ENCODE measurements at regions not wholly inside any gene's neighbourhood (a gene's known extent, or its start where the extent isn't known, plus 50 kb on each side); places are given as distances from the start of the nearest gene placed in this dataset.

DNA sequence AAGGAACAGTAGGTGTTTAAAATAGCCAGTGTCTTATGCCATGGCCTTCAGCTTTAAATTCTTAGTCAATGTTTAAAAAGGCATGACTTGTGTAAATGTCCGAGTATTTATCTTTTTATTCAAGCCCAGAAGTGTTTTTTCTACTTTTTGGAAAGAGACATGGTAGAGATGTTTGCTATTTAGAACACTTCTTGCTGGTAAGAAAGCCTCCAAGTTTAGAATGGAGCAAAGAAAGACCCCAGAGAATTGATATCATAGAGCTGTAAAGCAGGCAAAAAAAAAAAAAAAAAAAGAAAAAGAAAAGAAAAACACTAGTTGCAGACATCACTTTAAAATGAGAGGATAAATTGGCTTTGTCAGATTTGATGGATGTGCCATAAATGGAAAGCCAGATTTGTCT is 375.1 kb downstream of the TMEM167A start:
- TF ChIP-seq, protein P1, sequence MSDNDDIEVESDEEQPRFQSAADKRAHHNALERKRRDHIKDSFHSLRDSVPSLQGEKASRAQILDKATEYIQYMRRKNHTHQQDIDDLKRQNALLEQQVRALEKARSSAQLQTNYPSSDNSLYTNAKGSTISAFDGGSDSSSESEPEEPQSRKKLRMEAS (CRISPR knock-in tag; IDR thresholded peaks at IDR 0.05): no peak
- TF ChIP-seq, protein P2, sequence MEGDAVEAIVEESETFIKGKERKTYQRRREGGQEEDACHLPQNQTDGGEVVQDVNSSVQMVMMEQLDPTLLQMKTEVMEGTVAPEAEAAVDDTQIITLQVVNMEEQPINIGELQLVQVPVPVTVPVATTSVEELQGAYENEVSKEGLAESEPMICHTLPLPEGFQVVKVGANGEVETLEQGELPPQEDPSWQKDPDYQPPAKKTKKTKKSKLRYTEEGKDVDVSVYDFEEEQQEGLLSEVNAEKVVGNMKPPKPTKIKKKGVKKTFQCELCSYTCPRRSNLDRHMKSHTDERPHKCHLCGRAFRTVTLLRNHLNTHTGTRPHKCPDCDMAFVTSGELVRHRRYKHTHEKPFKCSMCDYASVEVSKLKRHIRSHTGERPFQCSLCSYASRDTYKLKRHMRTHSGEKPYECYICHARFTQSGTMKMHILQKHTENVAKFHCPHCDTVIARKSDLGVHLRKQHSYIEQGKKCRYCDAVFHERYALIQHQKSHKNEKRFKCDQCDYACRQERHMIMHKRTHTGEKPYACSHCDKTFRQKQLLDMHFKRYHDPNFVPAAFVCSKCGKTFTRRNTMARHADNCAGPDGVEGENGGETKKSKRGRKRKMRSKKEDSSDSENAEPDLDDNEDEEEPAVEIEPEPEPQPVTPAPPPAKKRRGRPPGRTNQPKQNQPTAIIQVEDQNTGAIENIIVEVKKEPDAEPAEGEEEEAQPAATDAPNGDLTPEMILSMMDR (IDR thresholded peaks at IDR 0.05): no peak
- TF ChIP-seq ZNF671 (CRISPR knock-in tag; IDR thresholded peaks at IDR 0.05) (no peak), SMAD3 (CRISPR knock-in tag; IDR thresholded peaks at IDR 0.05; ENCODE audit: borderline replicate concordance) (no peak), NR3C1 (CRISPR knock-in tag; conservative IDR thresholded peaks at IDR 0.05; ENCODE audit: low read depth) (no peak), GABPB1 (CRISPR knock-in tag; IDR thresholded peaks at IDR 0.05) (no peak), CBFB (CRISPR knock-in tag; IDR thresholded peaks at IDR 0.05; ENCODE audit: low read depth) (no peak), TEAD1 (CRISPR knock-in tag; IDR thresholded peaks at IDR 0.05) (no peak), NFYB (CRISPR knock-in tag; conservative IDR thresholded peaks at IDR 0.05; ENCODE audit: low read depth) (no peak)
- TF ChIP-seq, protein P3, sequence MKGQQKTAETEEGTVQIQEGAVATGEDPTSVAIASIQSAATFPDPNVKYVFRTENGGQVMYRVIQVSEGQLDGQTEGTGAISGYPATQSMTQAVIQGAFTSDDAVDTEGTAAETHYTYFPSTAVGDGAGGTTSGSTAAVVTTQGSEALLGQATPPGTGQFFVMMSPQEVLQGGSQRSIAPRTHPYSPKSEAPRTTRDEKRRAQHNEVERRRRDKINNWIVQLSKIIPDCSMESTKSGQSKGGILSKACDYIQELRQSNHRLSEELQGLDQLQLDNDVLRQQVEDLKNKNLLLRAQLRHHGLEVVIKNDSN (CRISPR knock-in tag; IDR thresholded peaks at IDR 0.05): no peak
- TF ChIP-seq, protein P4, sequence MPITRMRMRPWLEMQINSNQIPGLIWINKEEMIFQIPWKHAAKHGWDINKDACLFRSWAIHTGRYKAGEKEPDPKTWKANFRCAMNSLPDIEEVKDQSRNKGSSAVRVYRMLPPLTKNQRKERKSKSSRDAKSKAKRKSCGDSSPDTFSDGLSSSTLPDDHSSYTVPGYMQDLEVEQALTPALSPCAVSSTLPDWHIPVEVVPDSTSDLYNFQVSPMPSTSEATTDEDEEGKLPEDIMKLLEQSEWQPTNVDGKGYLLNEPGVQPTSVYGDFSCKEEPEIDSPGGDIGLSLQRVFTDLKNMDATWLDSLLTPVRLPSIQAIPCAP (CRISPR knock-in tag; IDR thresholded peaks at IDR 0.05): no peak
- TF ChIP-seq, protein P5, sequence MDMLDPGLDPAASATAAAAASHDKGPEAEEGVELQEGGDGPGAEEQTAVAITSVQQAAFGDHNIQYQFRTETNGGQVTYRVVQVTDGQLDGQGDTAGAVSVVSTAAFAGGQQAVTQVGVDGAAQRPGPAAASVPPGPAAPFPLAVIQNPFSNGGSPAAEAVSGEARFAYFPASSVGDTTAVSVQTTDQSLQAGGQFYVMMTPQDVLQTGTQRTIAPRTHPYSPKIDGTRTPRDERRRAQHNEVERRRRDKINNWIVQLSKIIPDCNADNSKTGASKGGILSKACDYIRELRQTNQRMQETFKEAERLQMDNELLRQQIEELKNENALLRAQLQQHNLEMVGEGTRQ (CRISPR knock-in tag; IDR thresholded peaks at IDR 0.05): no peak
- TF ChIP-seq, protein P6, sequence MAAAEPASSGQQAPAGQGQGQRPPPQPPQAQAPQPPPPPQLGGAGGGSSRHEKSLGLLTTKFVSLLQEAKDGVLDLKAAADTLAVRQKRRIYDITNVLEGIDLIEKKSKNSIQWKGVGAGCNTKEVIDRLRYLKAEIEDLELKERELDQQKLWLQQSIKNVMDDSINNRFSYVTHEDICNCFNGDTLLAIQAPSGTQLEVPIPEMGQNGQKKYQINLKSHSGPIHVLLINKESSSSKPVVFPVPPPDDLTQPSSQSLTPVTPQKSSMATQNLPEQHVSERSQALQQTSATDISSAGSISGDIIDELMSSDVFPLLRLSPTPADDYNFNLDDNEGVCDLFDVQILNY (CRISPR knock-in tag; IDR thresholded peaks at IDR 0.05): no peak
